ENCODE measurements at regions not wholly inside any gene's neighbourhood (a gene's known extent, or its start where the extent isn't known, plus 50 kb on each side); places are given as distances from the start of the nearest gene placed in this dataset.

- no peak overlapping the region for H2BK15ac ChIP-seq (ENCODE audit: low read depth, low read length)
- no peak overlapping the region for H3K18ac ChIP-seq (ENCODE audit: low read depth, low read length)
- no peak overlapping the region for H2BK5ac ChIP-seq (ENCODE audit: low read depth, low read length, poor library complexity, severe bottlenecking)
- no peak overlapping the region for H3K4me2 ChIP-seq (ENCODE audit: low read depth, low read length)
- H3K56ac ChIP-seq (ENCODE audit: extremely low read depth, insufficient read depth, low read length), result no peak overlapping the region
- no peak overlapping the region for H4K91ac ChIP-seq (ENCODE audit: insufficient read depth, low read depth, low read length)
- ChIA-PET CTCF (no interaction called here), POLR2A (ENCODE audit: unreplicated experiment) (no interaction called here)
- peaks cover 54% of the 10 kb centered on the region for H3K9me3 ChIP-seq (ENCODE audit: control insufficient read depth, insufficient read depth, low read length)
- no peak overlapping the region for H3K4me3 ChIP-seq (ENCODE audit: insufficient read depth, low read depth, low read length)
- no peak for TF ChIP-seq MAZ (IDR thresholded peaks at IDR 0.05; ENCODE audit: borderline replicate concordance, low read depth, low read length)
- no peak for TF ChIP-seq CHD1 (IDR thresholded peaks at IDR 0.05; ENCODE audit: low read depth, low read length)
- no peak for TF ChIP-seq SMC3 (IDR thresholded peaks at IDR 0.05; ENCODE audit: low read depth, low read length)
- TF ChIP-seq POLR2A (IDR thresholded peaks at IDR 0.05; ENCODE audit: low read depth, low read length), result no peak
- TF ChIP-seq CTCF (conservative IDR thresholded peaks at IDR 0.05; ENCODE audit: low read depth, low read length), result no peak
- TF ChIP-seq USF2 (IDR thresholded peaks at IDR 0.05; ENCODE audit: low read depth, low read length), result no peak
- no peak for TF ChIP-seq MXI1 (IDR thresholded peaks at IDR 0.05; ENCODE audit: borderline replicate concordance, low read depth, low read length)
- no peak for TF ChIP-seq RCOR1 (IDR thresholded peaks at IDR 0.05; ENCODE audit: insufficient replicate concordance, low read length)
- TF ChIP-seq BHLHE40 (IDR thresholded peaks at IDR 0.05; ENCODE audit: low read depth, low read length), result no peak
- TF ChIP-seq RAD21 (IDR thresholded peaks at IDR 0.05; ENCODE audit: low read length), result no peak
- TF ChIP-seq FOS (IDR thresholded peaks at IDR 0.05; ENCODE audit: low read depth, low read length), result no peak
- TF ChIP-seq MAFK (IDR thresholded peaks at IDR 0.05; ENCODE audit: low read depth, low read length), result no peak
- TF ChIP-seq ELK1 (IDR thresholded peaks at IDR 0.05; ENCODE audit: borderline replicate concordance, low read depth, low read length), result no peak
- TF ChIP-seq NFE2L2 (IDR thresholded peaks at IDR 0.05; ENCODE audit: low read depth, low read length), result no peak
- dilution Hi-C loops (cut with HindIII; ENCODE audit: low sequenced_read_pairs, unreplicated experiment) (no loop called here), in situ Hi-C loops (cut with MboI; ENCODE audit: low sequenced_read_pairs) (no loop called here), intact Hi-C loops (cut with micrococcal nuclease) (no loop called here)
- H2BK20ac ChIP-seq (ENCODE audit: low read depth, low read length), result no peak overlapping the region
- no peak for DNase-seq
- H3K14ac ChIP-seq (replicated peaks; ENCODE audit: low read depth, low read length), result no peak overlapping the region
- H4K5ac ChIP-seq (ENCODE audit: low read depth, low read length), result no peak overlapping the region
- H3K23ac ChIP-seq (ENCODE audit: low read depth, low read length), result no peak overlapping the region
- H3K36me3 ChIP-seq (ENCODE audit: control insufficient read depth, insufficient read depth, low read length), result no peaks in the 10 kb centered on the region
- no TSS peak for BruUV-seq (replicated peaks)
- no peaks in the 10 kb centered on the region for H3K79me1 ChIP-seq (ENCODE audit: low read depth in 1 of 2, low read length in 2 of 2)
- no peak overlapping the region for H2AK9ac ChIP-seq (replicated peaks; ENCODE audit: low read depth, low read length, poor library complexity)
- ATAC-seq (ENCODE audit: low read depth), result no peak
- no peak overlapping the region for H4K8ac ChIP-seq (ENCODE audit: low read depth in 2 of 2, low read length in 2 of 2)
- H3K9ac ChIP-seq (ENCODE audit: low read depth, low read length), result no peak overlapping the region
- H2AFZ ChIP-seq (replicated peaks; ENCODE audit: low read length, poor library complexity), result no peak overlapping the region
- no peak overlapping the region for H3K4ac ChIP-seq (ENCODE audit: low read depth, low read length)
- H2AK5ac ChIP-seq (ENCODE audit: low read depth, low read length), result no peak overlapping the region
- H3K27me3 ChIP-seq (ENCODE audit: control insufficient read depth, insufficient read depth, low read length), result no peaks in the 10 kb centered on the region
- no peaks in the 10 kb centered on the region for H4K20me1 ChIP-seq (ENCODE audit: insufficient read depth, low read length)
- 80% methylated on average over 2 of the region's 6 CpGs; no CpG with 5 or more reads in 1 of the 2 experiments for WGBS, 2 experiments (ENCODE audit: extremely low coverage in 2 of 2, insufficient read length in 1 of 2)
- no peak overlapping the region for H3K27ac ChIP-seq (ENCODE audit: insufficient read depth, low read length)
- H3K4me1 ChIP-seq (ENCODE audit: control insufficient read depth, insufficient read depth, low read length), result no peaks in the 10 kb centered on the region
- no peaks in the 10 kb centered on the region for H3K9me1 ChIP-seq (ENCODE audit: insufficient read depth, low read length)
- no peak overlapping the region for H2BK120ac ChIP-seq (ENCODE audit: low read depth, low read length)
Measured at GRCh38 chr22:49419661-49420060, 408.0 kb downstream of the BRD1 start.

All from IMR-90 (cell line).